H1 (cell line): ENCODE measurements at regions not wholly inside any gene's neighbourhood (a gene's known extent, or its start where the extent isn't known, plus 50 kb on each side); places are given as distances from the start of the nearest gene placed in this dataset.
A peak's percentile ranks its signal among the peaks of the same experiment; 100 is the strongest.

Experiments
- CTCF ChIA-PET: fragments of 300-600 bp; sonication (Branson Sonifier 250); formaldehyde crosslinking; loops from one replicate; lab custom pipeline; 2021; ENCODE audit not compliant: partially characterized antibody; lab: Charles Lee
- POLR2A ChIA-PET: fragments of 300-600 bp; sonication (Branson Sonifier 250); formaldehyde crosslinking; loops from one replicate; lab custom pipeline; 2021; ENCODE audit warnings: inconsistent platforms; ENCODE audit not compliant: partially characterized antibody; lab: Charles Lee
- DNase-seq, 2 experiments: peaks; one replicate each; pipeline versions ENCODE4 v3.0.0 to v3.0.0-alpha.2; 2010 to 2022; ENCODE audit warnings: low spot score in 2 of 2, low read depth in 1 of 2, mixed read lengths in 1 of 2
- FAIRE-seq: peaks from 2 replicates; lab custom pipeline; 2011; peaks lifted over from hg19 to GRCh38; lab: Jason Lieb, UNC
- H2AFZ ChIP-seq: 2 replicates; pipeline ENCODE4 v1.8.1; 2012; ENCODE audit warnings: low read length, inconsistent platforms
- H2AK5ac ChIP-seq: 2 replicates; pipeline ENCODE4 v1.6.1; 2013; ENCODE audit warnings: low read depth, low read length
- H2BK120ac ChIP-seq: replicated peaks from 2 replicates; pipeline ENCODE3; 2013; ENCODE audit warnings: low read depth, low read length, inconsistent platforms
- H2BK12ac ChIP-seq: 2 replicates; pipeline ENCODE4 v1.6.1; 2013; ENCODE audit warnings: low read depth, low read length
- H2BK15ac ChIP-seq: 2 replicates; pipeline ENCODE4 v1.6.1; 2013; ENCODE audit warnings: low read length
- H2BK20ac ChIP-seq: 2 replicates; pipeline ENCODE4 v1.6.1; 2013; ENCODE audit warnings: low read length
- H2BK5ac ChIP-seq: 2 replicates; pipeline ENCODE4 v1.6.1; 2013; ENCODE audit warnings: low read depth, low read length
- H3K14ac ChIP-seq: 2 replicates; pipeline ENCODE4 v1.6.1; 2013; ENCODE audit warnings: inconsistent platforms; ENCODE audit not compliant: insufficient read length
- H3K18ac ChIP-seq: 2 replicates; pipeline ENCODE4 v1.6.1; 2013; ENCODE audit warnings: low read length; ENCODE audit errors: extremely low read depth
- H3K23ac ChIP-seq: 2 replicates; pipeline ENCODE4 v1.6.1; 2013; ENCODE audit warnings: inconsistent platforms; ENCODE audit not compliant: insufficient read length
- H3K23me2 ChIP-seq: 2 replicates; pipeline ENCODE4 v1.6.1; 2013; ENCODE audit warnings: low read depth, low read length
- H3K27ac ChIP-seq: 2 replicates; pipeline ENCODE4 v1.6.1; 2011; ENCODE audit warnings: low read depth, low read length, inconsistent platforms
- H3K27me3 ChIP-seq, 4 experiments: replicated peaks in 1 of 4; 1 replicate in 1 of 4; 2 replicates in 3 of 4; pipeline versions ENCODE4 v1.6.1 to v1.8.1; 2011 to 2013; ENCODE audit warnings: low read length in 3 of 4, mild to moderate bottlenecking in 3 of 4, inconsistent platforms in 2 of 4, mixed read lengths in 2 of 4, moderate library complexity in 1 of 4; ENCODE audit not compliant: control insufficient read depth in 3 of 4, insufficient read depth in 3 of 4; ENCODE audit errors: extremely low read depth in 1 of 4
- H3K36me3 ChIP-seq, 4 experiments: 2 replicates each; pipeline versions ENCODE4 v1.6.1 to v1.8.1; 2011 to 2013; ENCODE audit warnings: mild to moderate bottlenecking in 4 of 4, low read length in 3 of 4, moderate library complexity in 2 of 4, control low read depth in 1 of 4, inconsistent platforms in 1 of 4; ENCODE audit not compliant: insufficient read depth in 4 of 4, control insufficient read depth in 2 of 4
- H3K4ac ChIP-seq: replicated peaks from 2 replicates; pipeline ENCODE3; 2013; ENCODE audit warnings: low read length, low read depth, mixed read lengths, inconsistent platforms; ENCODE audit not compliant: insufficient read length
- H3K4me1 ChIP-seq, 4 experiments: replicated peaks in 1 of 4; 1 replicate in 1 of 4; 2 replicates in 3 of 4; pipeline versions ENCODE4 v1.6.1 to v1.8.1; 2011 to 2013; ENCODE audit warnings: low read length in 3 of 4, inconsistent platforms in 2 of 4, mixed read lengths in 1 of 4; ENCODE audit not compliant: insufficient read depth in 4 of 4, control insufficient read depth in 3 of 4
- H3K4me2 ChIP-seq, 2 experiments: 2 replicates each; pipeline versions ENCODE4 v1.6.1 to v1.8.1; 2011 to 2013; ENCODE audit warnings: low read depth in 2 of 2, low read length in 2 of 2, control low read depth in 1 of 2, inconsistent platforms in 1 of 2, mild to moderate bottlenecking in 1 of 2; ENCODE audit not compliant: insufficient read depth in 1 of 2
- H3K4me3 ChIP-seq, 4 experiments: fragments of 200-600, 300-600 bp in 1 of 4; sonication (generic), shearing (Covaris generic), sonication (Bioruptor Twin) in 1 of 4; 2 replicates each; pipeline versions ENCODE4 v1.5.1 to v1.8.1; 2011 to 2016; ENCODE audit warnings: low read length in 4 of 4, low read depth in 3 of 4, control low read depth in 2 of 4, inconsistent platforms in 2 of 4, mild to moderate bottlenecking in 2 of 4, mixed read lengths in 1 of 4, moderate library complexity in 1 of 4; ENCODE audit not compliant: insufficient read depth in 2 of 4; ENCODE audit errors: extremely low read depth in 1 of 4
- H3K56ac ChIP-seq: replicated peaks from 2 replicates; pipeline ENCODE3; 2013; ENCODE audit warnings: low read depth, mild to moderate bottlenecking, mixed read lengths, low read length, inconsistent platforms; ENCODE audit not compliant: insufficient read length
- H3K79me1 ChIP-seq: 2 replicates; pipeline ENCODE4 v1.6.1; 2013; ENCODE audit warnings: low read depth, low read length, control low read depth
- H3K79me2 ChIP-seq, 2 experiments: 2 replicates each; pipeline versions ENCODE4 v1.6.1 to v1.8.1; 2012 to 2013; ENCODE audit warnings: low read length in 2 of 2, mild to moderate bottlenecking in 2 of 2, inconsistent platforms in 1 of 2; ENCODE audit not compliant: insufficient read depth in 2 of 2, control insufficient read depth in 1 of 2
- H3K9ac ChIP-seq, 4 experiments: replicated peaks in 1 of 4; 1 replicate in 1 of 4; 2 replicates in 3 of 4; pipeline versions ENCODE4 v1.6.1 to v1.8.1; 2011 to 2013; ENCODE audit warnings: low read depth in 3 of 4, low read length in 3 of 4, control low read depth in 2 of 4, mild to moderate bottlenecking in 2 of 4, moderate library complexity in 2 of 4, inconsistent platforms in 1 of 4; ENCODE audit errors: extremely low read depth in 1 of 4
- H3K9me3 ChIP-seq, 2 experiments: 2 replicates each; pipeline versions ENCODE4 v1.6.1 to v1.8.1; 2012 to 2013; ENCODE audit warnings: mild to moderate bottlenecking in 2 of 2, moderate library complexity in 2 of 2, control low read depth in 1 of 2, inconsistent platforms in 1 of 2, low read depth in 1 of 2, low read length in 1 of 2, mixed read lengths in 1 of 2; ENCODE audit not compliant: insufficient read depth in 2 of 2
- H4K20me1 ChIP-seq, 2 experiments: replicated peaks in 1 of 2; 2 replicates each; pipeline versions ENCODE3 to v1.8.1; 2011 to 2013; ENCODE audit warnings: inconsistent platforms in 2 of 2, low read length in 2 of 2, mild to moderate bottlenecking in 1 of 2; ENCODE audit not compliant: insufficient read depth in 2 of 2, control insufficient read depth in 1 of 2
- H4K5ac ChIP-seq: 2 replicates; pipeline ENCODE4 v1.6.1; 2013; ENCODE audit warnings: low read length, low read depth, mixed read lengths, inconsistent platforms; ENCODE audit not compliant: insufficient read length
- H4K8ac ChIP-seq: 2 replicates; pipeline ENCODE4 v1.8.0; 2013; ENCODE audit warnings: mild to moderate bottlenecking, moderate library complexity, low read length, inconsistent platforms; ENCODE audit not compliant: insufficient read depth; ENCODE audit errors: extremely low read depth
- H4K91ac ChIP-seq: replicated peaks from 2 replicates; pipeline ENCODE3; 2013; ENCODE audit warnings: low read length, mixed read lengths, inconsistent platforms; ENCODE audit not compliant: insufficient read length
- EZH2 ChIP-seq: fragments of 200-600 bp; sonication (generic); IDR thresholded peaks from 2 replicates; pipeline ENCODE4 v1.7.1; 2012; ENCODE audit warnings: low read depth, mild to moderate bottlenecking, moderate library complexity, low read length, inconsistent platforms; ENCODE audit not compliant: severe bottlenecking
- KDM1A ChIP-seq: fragments of 200-600, 300-600 bp; sonication (generic); IDR thresholded peaks from 2 replicates; pipeline ENCODE4 v1.7.1; 2016; ENCODE audit warnings: mild to moderate bottlenecking, low read length, borderline replicate concordance
- TBP ChIP-seq: IDR thresholded peaks from 2 replicates; pipeline ENCODE4 v1.6.1; 2011; ENCODE audit warnings: low read depth, low read length, improper control_type of control experiment
- WGBS, 2 experiments: shearing (Covaris generic) in 1 of 2; methylation state at CpG; one replicate each; pipeline versions ENCODE4 v1.1.6 to v1.1.7; 2013 to 2015; ENCODE audit warnings: low lambda C conversion rate in 2 of 2, mixed read lengths in 2 of 2, inconsistent platforms in 1 of 2, low coverage in 1 of 2, missing lambda C conversion rate in 1 of 2; ENCODE audit not compliant: insufficient replicate concordance in 2 of 2, insufficient coverage in 1 of 2, insufficient read length in 1 of 2; ENCODE audit errors: extremely low coverage in 1 of 2, missing lambda C conversion rate in 1 of 2; 5-methylcytosine and 5-hydroxymethylcytosine counted together

GRCh38 chr2:128593879-128594650, 275.4 kb upstream of the HS6ST1 start:
- H3K4me1 ChIP-seq, result no peaks in the 10 kb centered on the region; a peak in 1 of 7 replicates
- no peaks in the 10 kb centered on the region for H3K9me3 ChIP-seq
- H2BK120ac ChIP-seq, result no peak overlapping the region
- no peak overlapping the region for H4K91ac ChIP-seq
- H2BK12ac ChIP-seq, result no peak overlapping the region
- H3K27me3 ChIP-seq, result no peaks in the 10 kb centered on the region
- POLR2A ChIA-PET, result no interaction called here
- H3K27ac ChIP-seq, result no peak overlapping the region
- TF ChIP-seq KDM1A, result no peak
- no peak for TF ChIP-seq EZH2
- no peak for TF ChIP-seq TBP
- FAIRE-seq (no peak), DNase-seq (peak in 1 of 2 experiments; percentile 37)
- H3K14ac ChIP-seq, result no peak overlapping the region
- H3K4me3 ChIP-seq, result no peak overlapping the region
- H3K36me3 ChIP-seq, result no peaks in the 10 kb centered on the region
- H3K79me2 ChIP-seq, result no peaks in the 10 kb centered on the region
- no peak overlapping the region for H2AK5ac ChIP-seq
- 0 out of 2 replicates have a peak overlapping the region, but pooled peaks have one; percentile 18 for H2BK20ac ChIP-seq
- H3K56ac ChIP-seq, result no peak overlapping the region
- H2BK15ac ChIP-seq, result no peak overlapping the region
- H3K79me1 ChIP-seq, result no peaks in the 10 kb centered on the region
- WGBS, 2 experiments, result 93% methylated on average over 17 of the region's 17 CpGs; no CpG with 5 or more reads in 1 of the 2 experiments
- H3K4me2 ChIP-seq, result no peak overlapping the region
- peaks cover 0 to 4% of the 10 kb centered on the region in 2 experiments for H4K20me1 ChIP-seq
- H3K23me2 ChIP-seq, result peaks cover 9% of the 10 kb centered on the region; the same call in 1 of the 2 replicates
- H4K5ac ChIP-seq, result no peak overlapping the region
- H2AFZ ChIP-seq, result no peak overlapping the region
- no peak overlapping the region for H2BK5ac ChIP-seq
- H3K23ac ChIP-seq, result no peak overlapping the region
- H3K18ac ChIP-seq, result no peak overlapping the region; the same call in 1 of the 2 replicates
- H3K4ac ChIP-seq, result no peak overlapping the region
- H4K8ac ChIP-seq, result no peak overlapping the region
- H3K9ac ChIP-seq, result no peak overlapping the region
- CTCF ChIA-PET, result interaction anchor here (0.7 to 1.2 kb wide), 11 partner anchors 13 to 277 kb away, joined by 3 to 4 read pairs (median 3); no protein-coding TSS in a partner anchor
